SW 1271 (cell line): ENCODE measurements at regions not wholly inside any gene's neighbourhood (a gene's known extent, or its start where the extent isn't known, plus 50 kb on each side); places are given as distances from the start of the nearest gene placed in this dataset.

ENCODE experiments used
- DNase-seq, 2 experiments: peaks; one replicate each; lab custom pipeline; 2025; lab: John Stamatoyannopoulos, UW

DNA sequence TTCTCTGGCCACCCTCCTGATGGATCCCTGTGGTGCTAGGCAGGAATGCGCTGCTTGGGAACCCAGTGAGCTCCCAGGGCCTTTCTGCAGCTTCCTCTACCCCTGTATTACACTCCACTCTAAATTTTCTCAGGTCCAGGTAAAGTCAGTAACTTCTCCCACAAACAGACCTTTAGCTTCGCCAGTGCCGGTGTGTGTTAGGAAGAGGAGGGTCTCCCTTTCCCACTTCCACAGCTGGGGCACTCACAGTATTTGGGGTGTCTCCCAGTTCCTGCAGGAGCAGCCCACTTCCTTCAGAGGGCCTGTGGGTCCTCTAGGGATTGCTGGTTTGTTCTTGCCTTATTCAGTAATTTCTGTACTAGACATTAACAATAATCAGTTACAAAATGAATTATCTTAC is 193.5 kb upstream of the PCDH17 start:
- no peak for DNase-seq

DNA sequence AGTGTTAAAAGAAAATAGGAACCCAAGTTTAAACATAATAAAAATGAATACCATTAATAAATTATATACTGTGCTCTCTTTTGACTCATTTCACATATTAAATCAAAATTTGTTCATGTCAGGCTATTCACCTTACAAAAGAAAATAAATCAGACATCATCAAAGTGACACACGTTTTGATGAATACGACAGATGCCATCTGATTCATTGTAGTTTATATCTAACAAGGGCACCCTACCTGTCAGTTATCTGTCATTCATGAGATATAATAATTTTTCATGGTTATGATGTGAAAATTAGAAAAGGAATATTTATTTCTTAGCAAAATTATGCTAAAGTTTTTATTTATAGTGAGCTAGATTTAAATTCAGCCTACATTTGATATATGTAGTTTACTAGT is 188.1 kb upstream of the PCDH17 start:
- DNase-seq = no peak

DNA sequence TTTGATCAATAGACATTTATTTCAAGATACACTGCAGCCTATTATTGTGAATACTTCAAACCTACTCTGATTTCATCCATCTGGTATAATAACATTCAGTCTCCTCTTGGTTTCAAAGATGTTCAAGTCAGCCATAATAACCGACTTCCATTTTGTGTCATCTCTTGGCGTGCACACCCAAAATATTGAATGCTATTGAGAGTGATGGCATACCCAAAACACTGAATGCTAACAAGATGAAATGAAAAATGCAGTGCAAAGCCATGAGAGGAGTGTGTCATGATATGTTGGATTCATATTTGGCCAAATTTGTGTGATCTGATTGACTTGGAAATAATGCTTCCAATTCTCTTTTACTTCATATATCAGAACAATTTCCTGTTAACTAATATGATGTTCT is 181.2 kb upstream of the PCDH17 start:
- no peak for DNase-seq

DNA sequence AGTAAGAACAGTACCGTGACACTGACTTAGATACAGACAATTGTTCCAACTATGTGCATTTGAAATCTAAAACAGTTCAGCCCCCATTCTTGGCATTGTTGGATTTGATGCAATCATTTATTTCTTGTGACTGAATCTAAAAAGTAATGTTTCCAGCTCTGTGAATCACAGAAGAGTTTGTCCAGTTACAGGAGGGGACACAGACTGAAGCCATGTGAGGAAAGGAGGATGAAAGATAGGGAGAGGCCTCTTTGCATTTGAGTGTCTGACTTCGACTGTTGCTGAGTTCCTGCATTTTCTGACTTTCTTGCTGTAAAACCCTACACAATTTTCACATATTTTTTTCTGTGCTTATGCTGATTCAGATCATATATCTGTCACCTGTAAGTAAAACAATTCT is 179.3 kb upstream of the PCDH17 start:
- no peak for DNase-seq

DNA sequence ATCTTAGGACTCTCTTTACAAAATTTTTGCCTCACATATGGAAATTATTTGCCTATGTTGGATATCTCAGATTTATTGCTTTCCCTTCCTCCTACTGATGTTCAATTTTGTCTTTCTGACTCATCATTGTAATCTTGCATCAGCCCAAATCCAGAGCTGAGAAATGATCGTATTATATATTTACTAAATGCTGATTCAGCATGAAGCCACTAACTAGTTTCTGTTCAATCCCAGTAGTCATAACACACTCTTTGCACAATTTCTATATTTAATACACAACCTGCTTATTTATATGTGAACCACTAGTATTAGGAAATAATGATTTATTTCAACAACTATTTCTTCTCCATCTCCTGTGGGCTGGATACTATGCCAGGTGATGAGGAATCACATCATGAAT is 161.1 kb upstream of the PCDH17 start:
- DNase-seq = no peak

DNA sequence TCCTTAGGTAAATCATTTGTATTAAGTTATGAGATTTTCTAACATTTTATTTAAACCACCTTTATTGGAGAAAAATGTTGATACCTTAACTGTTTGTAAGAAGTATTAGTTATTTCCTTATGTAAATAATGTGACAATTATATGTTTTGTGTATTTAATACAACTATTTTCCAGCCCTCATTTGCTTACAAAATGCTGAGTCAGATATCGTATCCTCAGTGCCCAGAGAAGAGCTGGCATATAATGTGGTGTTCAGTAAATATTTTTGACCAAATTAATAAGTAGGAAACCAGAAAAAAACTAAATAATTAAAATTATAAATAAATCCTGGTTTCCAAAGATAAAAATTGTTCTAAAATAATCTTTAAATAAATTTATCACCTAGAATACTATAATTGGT is 140.2 kb upstream of the PCDH17 start:
- DNase-seq = no peak

DNA sequence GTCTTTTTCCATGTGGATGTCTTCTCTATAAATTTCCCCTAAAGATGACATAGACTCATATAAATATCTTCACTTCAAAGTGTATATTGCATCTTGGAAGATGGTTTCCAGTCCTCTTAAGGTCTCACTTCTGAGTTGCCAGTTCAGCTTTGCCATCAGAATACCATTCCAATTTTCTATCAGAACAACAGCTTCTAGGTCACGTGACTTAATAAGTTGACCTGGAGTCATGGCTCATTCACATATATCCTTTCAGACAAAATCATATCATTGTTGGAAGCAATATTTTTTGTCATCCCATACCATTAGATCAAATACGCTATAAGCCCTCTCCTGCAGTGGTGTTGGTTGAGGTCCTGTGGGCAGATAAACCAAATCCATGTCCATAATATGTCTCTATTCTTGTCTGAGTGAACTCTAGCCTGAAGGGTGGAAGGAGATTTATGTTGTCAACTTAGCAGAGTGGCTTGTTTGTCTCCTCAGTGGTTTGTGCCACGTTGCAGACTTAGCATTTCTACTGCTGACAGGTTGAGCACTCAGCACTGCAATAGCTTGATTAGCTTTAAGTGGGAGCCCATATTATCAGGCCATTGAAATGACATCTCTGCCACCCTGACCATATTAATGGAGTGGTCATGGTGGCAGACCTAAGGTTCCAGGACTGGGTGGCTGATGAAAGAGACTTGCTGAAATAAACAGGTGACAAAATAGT is 123.6 kb upstream of the PCDH17 start:
- DNase-seq = no peak

DNA sequence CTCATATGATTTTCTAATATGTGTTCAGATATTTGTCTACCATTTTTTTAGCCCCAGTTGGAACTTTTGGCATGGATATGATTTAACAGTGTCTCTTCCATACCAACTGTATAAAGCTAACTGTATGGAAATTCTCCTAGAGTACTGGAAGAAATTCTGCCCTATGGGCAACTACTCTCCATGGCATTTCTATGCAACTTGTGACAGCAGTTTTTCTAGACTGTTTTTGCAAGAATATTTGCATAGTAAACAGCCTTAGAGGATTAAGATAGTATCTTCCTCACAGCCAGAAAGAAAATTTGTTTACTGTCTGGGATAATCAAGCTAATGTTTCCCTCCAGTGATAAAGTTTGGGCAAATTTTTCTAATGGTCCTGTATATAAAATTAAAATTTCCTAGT is 119.9 kb upstream of the PCDH17 start:
- no peak for DNase-seq

DNA sequence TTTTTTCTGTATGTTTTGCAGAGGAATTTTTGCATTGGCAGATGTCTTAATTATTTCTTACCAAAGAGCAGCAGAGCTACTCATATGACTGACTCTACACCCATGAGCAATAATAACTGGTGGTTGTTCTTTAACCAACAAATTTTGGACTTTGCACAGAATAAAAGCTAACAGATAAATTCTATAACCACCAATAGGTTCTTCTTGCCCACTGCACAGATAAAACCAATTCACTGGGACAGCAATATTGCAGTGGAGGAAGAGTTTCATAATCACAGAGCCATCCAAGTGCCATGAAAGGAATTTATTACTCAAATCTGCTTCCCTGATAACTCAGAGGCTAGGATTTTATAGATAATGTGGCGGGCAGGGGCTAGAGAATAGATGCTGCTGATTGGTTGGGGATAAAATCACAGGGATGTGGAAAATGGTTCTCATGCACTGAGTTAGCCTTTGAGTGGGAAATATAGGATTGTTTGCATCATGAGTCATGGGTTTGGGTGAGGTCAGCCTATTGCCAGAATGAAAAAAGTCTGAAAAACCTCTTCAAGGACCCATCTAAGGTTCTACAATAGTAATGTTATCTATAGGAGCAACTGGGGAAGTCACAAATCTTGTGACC is 104.3 kb upstream of the PCDH17 start:
- DNase-seq = no peak

DNA sequence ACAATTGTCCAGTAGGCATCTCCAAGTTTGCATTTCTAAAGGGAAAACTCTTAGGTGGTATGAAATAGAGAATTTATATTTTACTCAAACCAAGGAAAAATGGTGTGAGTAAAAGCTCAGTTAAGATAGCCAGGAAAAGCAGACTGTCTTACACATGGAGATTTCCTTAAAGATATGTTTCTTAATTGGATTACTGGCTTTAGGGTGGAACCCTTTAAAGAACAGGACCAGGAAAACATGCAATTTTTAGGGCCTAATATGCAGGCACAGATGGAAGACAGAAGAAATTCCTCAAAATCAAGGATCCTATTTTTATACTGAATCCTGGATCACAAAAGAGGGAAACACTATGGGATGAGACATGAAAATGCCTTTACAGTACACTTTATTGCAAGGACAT is 100.3 kb upstream of the PCDH17 start:
- DNase-seq = no peak

DNA sequence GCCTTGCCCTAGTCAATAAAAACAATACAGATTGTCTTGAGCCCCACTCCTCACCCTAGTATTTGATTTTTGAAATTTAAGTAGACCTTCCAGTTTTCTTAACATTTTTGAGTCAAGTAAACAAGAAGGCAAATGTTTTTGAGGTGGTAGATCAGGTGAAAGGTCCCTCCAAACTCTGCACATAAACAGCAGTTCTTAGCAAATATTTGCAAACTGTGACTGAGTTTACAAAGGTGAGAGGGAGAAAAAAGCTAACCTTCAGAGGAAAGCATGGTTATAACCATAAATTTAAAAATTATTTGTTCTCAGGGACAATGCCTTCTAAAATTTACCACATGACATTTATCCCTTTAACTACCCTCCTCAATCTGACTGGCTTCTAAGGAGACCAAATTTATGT is 84.6 kb upstream of the PCDH17 start:
- DNase-seq = no peak

DNA sequence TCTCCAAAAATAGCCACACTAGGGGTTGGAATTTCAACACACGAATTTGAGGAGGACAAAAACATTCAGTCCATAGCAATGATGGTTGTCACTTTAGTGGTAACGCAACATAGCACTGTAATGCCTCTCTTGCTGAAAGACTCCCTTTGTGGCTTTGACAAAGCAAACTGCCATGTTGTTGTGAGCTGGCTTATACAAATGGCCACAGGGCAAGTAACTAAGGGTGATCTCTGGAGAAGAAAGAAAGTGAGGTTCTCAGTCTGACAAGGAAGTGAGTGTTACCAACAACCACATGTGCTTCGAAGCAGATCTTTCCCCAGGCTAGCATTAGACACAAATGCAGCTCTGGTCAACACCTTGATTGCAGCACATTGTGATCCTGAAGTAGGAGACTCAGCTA is 79.1 kb upstream of the PCDH17 start:
- no peak for DNase-seq

DNA sequence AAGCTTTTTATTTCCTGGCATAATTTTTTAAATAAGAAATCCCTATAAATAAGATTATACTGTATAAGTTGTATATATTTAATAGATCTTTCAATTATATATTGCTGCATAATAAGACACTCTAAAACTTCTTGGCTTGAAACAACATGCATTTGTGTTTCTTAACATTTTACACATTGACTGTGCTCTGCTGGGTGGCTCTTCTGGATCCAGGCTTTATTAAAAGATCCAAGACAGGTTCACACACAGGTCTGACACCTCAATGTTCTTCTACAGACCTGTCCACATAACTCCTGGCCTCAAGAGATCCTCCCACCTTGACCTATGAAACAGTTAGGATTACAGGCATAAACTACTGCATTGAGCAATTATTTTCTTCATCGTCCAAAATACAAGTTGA is 77.6 kb upstream of the PCDH17 start:
- no peak for DNase-seq

DNA sequence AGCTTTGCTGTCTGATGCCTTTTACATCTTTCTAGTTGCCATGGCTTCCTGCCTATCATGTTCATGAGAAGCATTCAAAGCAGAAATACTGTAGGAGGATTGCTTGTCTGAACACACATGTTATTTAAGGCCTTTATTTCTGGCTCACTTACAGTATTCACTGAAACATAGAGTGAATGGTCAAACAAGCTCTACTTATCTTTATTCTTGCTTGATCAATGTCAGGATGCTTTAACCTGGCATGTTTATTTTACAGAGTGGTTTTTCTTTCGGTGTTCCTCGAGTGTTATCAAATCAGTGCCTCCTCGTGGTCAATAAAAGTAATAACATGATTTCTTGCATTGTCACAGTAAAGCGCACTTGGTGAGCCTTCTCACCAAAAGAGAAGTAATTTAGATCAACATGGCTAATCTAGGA is 73.5 kb upstream of the PCDH17 start:
- peak in 1 of 2 experiments; percentile 23 for DNase-seq

DNA sequence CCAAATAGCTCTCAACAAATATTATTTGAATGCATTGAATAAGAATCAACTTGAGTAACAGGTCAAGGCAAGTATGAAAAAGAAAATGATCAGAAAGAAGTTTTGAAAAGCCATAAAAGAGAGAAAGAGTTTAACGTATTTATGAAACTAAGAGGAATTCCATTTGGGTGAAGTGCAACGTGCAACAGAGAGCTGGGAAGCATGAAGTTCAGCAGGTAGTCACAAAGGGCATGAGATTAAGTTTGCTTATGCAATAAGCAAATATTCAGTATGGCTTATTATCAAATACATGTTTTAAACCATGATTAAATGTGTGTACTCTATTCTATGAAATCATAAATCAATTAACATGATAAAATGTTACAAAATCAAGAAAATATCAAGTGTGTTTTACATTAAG is 62.7 kb upstream of the PCDH17 start:
- DNase-seq = no peak

DNA sequence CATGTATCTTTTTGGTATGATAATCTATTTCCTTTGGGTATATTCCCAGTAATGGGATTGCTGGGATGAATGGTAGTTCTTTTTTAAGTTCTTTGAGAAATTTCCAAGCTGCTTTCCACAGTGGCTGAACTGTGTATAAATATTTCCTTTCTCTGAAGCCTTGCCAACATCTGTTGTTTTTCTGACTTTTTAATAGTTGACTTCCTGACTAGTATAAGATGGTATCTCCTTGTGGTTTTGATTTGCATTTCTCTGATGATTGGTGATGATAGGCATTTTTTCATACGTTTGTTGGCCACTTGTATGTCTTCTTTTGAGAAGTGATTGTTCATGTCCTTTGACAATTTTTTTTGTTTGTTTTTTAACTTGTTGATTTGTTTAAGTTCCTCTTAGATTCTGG is 61.6 kb upstream of the PCDH17 start:
- peak in 1 of 2 experiments; percentile 23 for DNase-seq
